ENCODE measurements at regions not wholly inside any gene's neighbourhood (a gene's known extent, or its start where the extent isn't known, plus 50 kb on each side); places are given as distances from the start of the nearest gene placed in this dataset.
A peak's percentile ranks its signal among the peaks of the same experiment; 100 is the strongest.

- Histone ChIP-seq H3K4me1 (ENCODE audit: insufficient read depth) (peaks cover 7% of the 10 kb centered on the region; the same call in 1 of the 2 replicates), H3K36me3 (ENCODE audit: low read depth) (no peaks in the 10 kb centered on the region), H4K20me1 (ENCODE audit: insufficient read depth) (no peaks in the 10 kb centered on the region), H3K27me3 (replicated peaks; ENCODE audit: insufficient read depth) (no peaks in the 10 kb centered on the region), H3K9ac (no peak overlapping the region), H3K4me2 (ENCODE audit: unreplicated experiment) (no peak overlapping the region), H3F3A (ENCODE audit: insufficient read depth) (peaks cover 6% of the 10 kb centered on the region; the same call in 1 of the 2 replicates), H3K27ac (no peak overlapping the region), H3K9me2 (ENCODE audit: insufficient read depth) (0 out of 2 replicates have a peak, but pooled peaks cover 8% of the 10 kb centered on the region), H2AFZ (no peak overlapping the region), H3K4me3 (no peak overlapping the region), H3K9me3 (ENCODE audit: low read depth) (no peaks in the 10 kb centered on the region), H3K79me2 (ENCODE audit: insufficient read depth) (no peaks in the 10 kb centered on the region)
- in situ Hi-C loops (cut with MboI) = no loop called here
- TF ChIP-seq EZH2 (IDR thresholded peaks at IDR 0.05; ENCODE audit: insufficient read depth, poor library complexity, severe bottlenecking) = no peak
- TF ChIP-seq EZH2phosphoT487 (IDR thresholded peaks at IDR 0.05; ENCODE audit: insufficient read depth, low read depth) = no peak
- no peak for DNase-seq
Measured at GRCh38 chr3:132084982-132085381, 50.2 kb upstream of the CPNE4 start.

- no peak for DNase-seq
- Histone ChIP-seq H3K79me2 (ENCODE audit: insufficient read depth) (no peaks in the 10 kb centered on the region), H3K4me2 (ENCODE audit: unreplicated experiment) (no peak overlapping the region), H3K9ac (no peak overlapping the region), H3K27me3 (replicated peaks; ENCODE audit: insufficient read depth) (no peaks in the 10 kb centered on the region), H3K4me1 (ENCODE audit: insufficient read depth) (peaks cover 7% of the 10 kb centered on the region; the same call in 1 of the 2 replicates), H3K9me2 (ENCODE audit: insufficient read depth) (0 out of 2 replicates have a peak, but pooled peaks cover 8% of the 10 kb centered on the region), H3K36me3 (ENCODE audit: low read depth) (no peaks in the 10 kb centered on the region), H4K20me1 (ENCODE audit: insufficient read depth) (no peaks in the 10 kb centered on the region), H3K4me3 (no peak overlapping the region), H3K9me3 (ENCODE audit: low read depth) (no peaks in the 10 kb centered on the region), H2AFZ (no peak overlapping the region), H3K27ac (no peak overlapping the region), H3F3A (ENCODE audit: insufficient read depth) (peaks cover 6% of the 10 kb centered on the region; the same call in 1 of the 2 replicates)
- WGBS, 2 experiments (ENCODE audit: low coverage in 1 of 2, low lambda C conversion rate in 2 of 2, missing lambda C conversion rate in 2 of 2) = 12 to 32% methylated on average over 1 of the region's 1 CpG
- TF ChIP-seq EZH2 (IDR thresholded peaks at IDR 0.05; ENCODE audit: insufficient read depth, poor library complexity, severe bottlenecking) = no peak
- TF ChIP-seq EZH2phosphoT487 (IDR thresholded peaks at IDR 0.05; ENCODE audit: insufficient read depth, low read depth) = no peak
- in situ Hi-C loops (cut with MboI) = no loop called here
Measured at GRCh38 chr3:132087356-132087755, 52.5 kb upstream of the CPNE4 start.

GRCh38 chr3:132088291-132088690, 53.5 kb upstream of the CPNE4 start:
- H3K4me1 ChIP-seq (ENCODE audit: insufficient read depth) = peaks cover 6% of the 10 kb centered on the region; the same call in 1 of the 2 replicates
- H3K4me2 ChIP-seq (ENCODE audit: unreplicated experiment) = no peak overlapping the region
- H3K4me3 ChIP-seq = no peak overlapping the region
- no peak overlapping the region for H3K9ac ChIP-seq
- H3K36me3 ChIP-seq (ENCODE audit: low read depth) = no peaks in the 10 kb centered on the region
- in situ Hi-C loops (cut with MboI) = no loop called here
- H3K9me3 ChIP-seq (ENCODE audit: low read depth) = no peaks in the 10 kb centered on the region
- no peak overlapping the region for H3K27ac ChIP-seq
- H3F3A ChIP-seq (ENCODE audit: insufficient read depth) = peaks cover 6% of the 10 kb centered on the region; the same call in 1 of the 2 replicates
- DNase-seq = no peak
- H3K79me2 ChIP-seq (ENCODE audit: insufficient read depth) = no peaks in the 10 kb centered on the region
- H3K9me2 ChIP-seq (ENCODE audit: insufficient read depth) = 0 out of 2 replicates have a peak, but pooled peaks cover 8% of the 10 kb centered on the region
- H2AFZ ChIP-seq = no peak overlapping the region
- 31 to 49% methylated on average over 2 of the region's 2 CpGs for WGBS, 2 experiments (ENCODE audit: low coverage in 1 of 2, low lambda C conversion rate in 2 of 2, missing lambda C conversion rate in 2 of 2)
- TF ChIP-seq EZH2 (IDR thresholded peaks at IDR 0.05; ENCODE audit: insufficient read depth, poor library complexity, severe bottlenecking) (no peak), EZH2phosphoT487 (IDR thresholded peaks at IDR 0.05; ENCODE audit: insufficient read depth, low read depth) (no peak)
- H4K20me1 ChIP-seq (ENCODE audit: insufficient read depth) = no peaks in the 10 kb centered on the region
- no peaks in the 10 kb centered on the region for H3K27me3 ChIP-seq (replicated peaks; ENCODE audit: insufficient read depth)

- Histone ChIP-seq H3K79me2 (ENCODE audit: insufficient read depth) (no peaks in the 10 kb centered on the region), H4K20me1 (ENCODE audit: insufficient read depth) (no peaks in the 10 kb centered on the region), H3K27ac (no peak overlapping the region), H3K36me3 (ENCODE audit: low read depth) (no peaks in the 10 kb centered on the region), H3K9me2 (ENCODE audit: insufficient read depth) (no peaks in the 10 kb centered on the region), H3K27me3 (replicated peaks; ENCODE audit: insufficient read depth) (no peaks in the 10 kb centered on the region), H3K4me2 (ENCODE audit: unreplicated experiment) (no peak overlapping the region), H3F3A (ENCODE audit: insufficient read depth) (no peaks in the 10 kb centered on the region), H3K9me3 (ENCODE audit: low read depth) (no peaks in the 10 kb centered on the region), H3K4me1 (ENCODE audit: insufficient read depth) (no peaks in the 10 kb centered on the region), H3K9ac (no peak overlapping the region), H3K4me3 (no peak overlapping the region), H2AFZ (no peak overlapping the region)
- in situ Hi-C loops (cut with MboI) = no loop called here
- WGBS, 2 experiments (ENCODE audit: low coverage in 1 of 2, low lambda C conversion rate in 2 of 2, missing lambda C conversion rate in 2 of 2) = 41 to 50% methylated on average over 2 of the region's 2 CpGs
- TF ChIP-seq EZH2phosphoT487 (IDR thresholded peaks at IDR 0.05; ENCODE audit: insufficient read depth, low read depth) (no peak), EZH2 (IDR thresholded peaks at IDR 0.05; ENCODE audit: insufficient read depth, poor library complexity, severe bottlenecking) (no peak)
- peak; percentile 32 for DNase-seq
Measured at GRCh38 chr3:132090921-132091320, 56.1 kb upstream of the CPNE4 start.

- in situ Hi-C loops (cut with MboI) = no loop called here
- no peak overlapping the region for H3K27ac ChIP-seq
- H3K9me3 ChIP-seq (ENCODE audit: low read depth) = no peaks in the 10 kb centered on the region
- no peaks in the 10 kb centered on the region for H3K9me2 ChIP-seq (ENCODE audit: insufficient read depth)
- no peaks in the 10 kb centered on the region for H3K27me3 ChIP-seq (replicated peaks; ENCODE audit: insufficient read depth)
- no peaks in the 10 kb centered on the region for H3F3A ChIP-seq (ENCODE audit: insufficient read depth)
- no peak overlapping the region for H2AFZ ChIP-seq
- no peak overlapping the region for H3K4me3 ChIP-seq
- no peak overlapping the region for H3K9ac ChIP-seq
- no peak overlapping the region for H3K4me2 ChIP-seq (ENCODE audit: unreplicated experiment)
- no peaks in the 10 kb centered on the region for H3K4me1 ChIP-seq (ENCODE audit: insufficient read depth)
- H3K36me3 ChIP-seq (ENCODE audit: low read depth) = no peaks in the 10 kb centered on the region
- no peaks in the 10 kb centered on the region for H4K20me1 ChIP-seq (ENCODE audit: insufficient read depth)
- WGBS, 2 experiments (ENCODE audit: low coverage in 1 of 2, low lambda C conversion rate in 2 of 2, missing lambda C conversion rate in 2 of 2) = 56 to 73% methylated on average over 1 of the region's 1 CpG
- TF ChIP-seq EZH2 (IDR thresholded peaks at IDR 0.05; ENCODE audit: insufficient read depth, poor library complexity, severe bottlenecking) (no peak), EZH2phosphoT487 (IDR thresholded peaks at IDR 0.05; ENCODE audit: insufficient read depth, low read depth) (no peak)
- DNase-seq = no peak
- no peaks in the 10 kb centered on the region for H3K79me2 ChIP-seq (ENCODE audit: insufficient read depth)
Measured at GRCh38 chr3:132116601-132117000, 81.8 kb upstream of the CPNE4 start.

Data from GM23248 (cell line).